ENCODE measurements at regions not wholly inside any gene's neighbourhood (a gene's known extent, or its start where the extent isn't known, plus 50 kb on each side); places are given as distances from the start of the nearest gene placed in this dataset.

DNA sequence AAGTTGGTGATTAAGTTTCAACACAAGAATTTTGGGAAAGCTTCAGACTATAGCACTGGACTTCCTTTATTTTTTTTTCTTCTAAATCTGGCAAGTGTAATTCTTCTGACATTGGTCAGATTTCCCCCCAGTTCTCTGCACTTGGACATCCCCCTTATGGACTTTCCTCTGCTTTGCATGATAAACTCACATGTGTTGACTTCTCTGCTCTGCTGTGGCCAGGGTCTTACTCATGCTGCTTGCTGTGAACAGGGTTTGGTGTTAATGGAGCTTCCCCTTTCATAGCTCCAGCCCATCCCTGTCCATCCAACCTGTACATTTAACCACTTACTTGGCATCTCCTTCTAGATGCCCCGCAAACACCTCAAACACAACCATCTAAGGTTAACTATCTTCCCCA lies 70.5 kb upstream of the SPATA13 start:
- WGBS, 3 donors, result 98 to 100% (median 100%) methylated on average over 1 of the region's 1 CpG
- Histone ChIP-seq H3K27ac (no peak overlapping the region), H3K4me1 (ENCODE audit: insufficient read depth) (peaks cover 15% of the 10 kb centered on the region), H3K36me3 (no peaks in the 10 kb centered on the region), H3K27me3 (no peaks in the 10 kb centered on the region), H3K4me3 (no peak overlapping the region), H3K9me3 (no peaks in the 10 kb centered on the region)
- TF ChIP-seq, protein P1, sequence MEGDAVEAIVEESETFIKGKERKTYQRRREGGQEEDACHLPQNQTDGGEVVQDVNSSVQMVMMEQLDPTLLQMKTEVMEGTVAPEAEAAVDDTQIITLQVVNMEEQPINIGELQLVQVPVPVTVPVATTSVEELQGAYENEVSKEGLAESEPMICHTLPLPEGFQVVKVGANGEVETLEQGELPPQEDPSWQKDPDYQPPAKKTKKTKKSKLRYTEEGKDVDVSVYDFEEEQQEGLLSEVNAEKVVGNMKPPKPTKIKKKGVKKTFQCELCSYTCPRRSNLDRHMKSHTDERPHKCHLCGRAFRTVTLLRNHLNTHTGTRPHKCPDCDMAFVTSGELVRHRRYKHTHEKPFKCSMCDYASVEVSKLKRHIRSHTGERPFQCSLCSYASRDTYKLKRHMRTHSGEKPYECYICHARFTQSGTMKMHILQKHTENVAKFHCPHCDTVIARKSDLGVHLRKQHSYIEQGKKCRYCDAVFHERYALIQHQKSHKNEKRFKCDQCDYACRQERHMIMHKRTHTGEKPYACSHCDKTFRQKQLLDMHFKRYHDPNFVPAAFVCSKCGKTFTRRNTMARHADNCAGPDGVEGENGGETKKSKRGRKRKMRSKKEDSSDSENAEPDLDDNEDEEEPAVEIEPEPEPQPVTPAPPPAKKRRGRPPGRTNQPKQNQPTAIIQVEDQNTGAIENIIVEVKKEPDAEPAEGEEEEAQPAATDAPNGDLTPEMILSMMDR (IDR thresholded peaks at IDR 0.05), result no peak
- TF ChIP-seq POLR2A (IDR thresholded peaks at IDR 0.05) (no peak), EP300 (IDR thresholded peaks at IDR 0.05) (no peak)
- DNase-seq, result no peak
- intact Hi-C loops (cut with DNase I), result no loop called here

DNA sequence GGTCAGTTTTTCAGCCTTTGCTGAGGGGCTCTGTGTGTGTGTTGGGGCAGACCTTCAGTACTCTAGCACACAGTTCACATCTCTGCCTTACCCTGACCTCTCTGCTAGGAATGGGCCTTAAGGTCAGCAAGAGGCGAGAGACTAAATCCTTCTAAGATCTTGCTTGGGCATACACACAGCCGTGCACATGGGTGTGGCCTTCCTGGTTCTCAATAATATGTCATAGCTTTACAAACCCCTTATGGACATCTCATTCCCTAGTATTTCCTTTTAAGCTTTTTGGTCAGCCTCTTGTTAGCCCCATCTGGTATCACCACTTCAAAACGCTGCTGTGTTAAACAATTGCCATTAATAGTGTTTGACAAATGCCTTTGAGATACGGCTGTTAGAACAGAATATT lies 69.4 kb upstream of the SPATA13 start:
- Histone ChIP-seq H3K36me3 (no peaks in the 10 kb centered on the region), H3K4me1 (ENCODE audit: insufficient read depth) (peaks cover 15% of the 10 kb centered on the region), H3K27me3 (no peaks in the 10 kb centered on the region), H3K9me3 (no peaks in the 10 kb centered on the region), H3K4me3 (no peak overlapping the region), H3K27ac (no peak overlapping the region)
- 84 to 87% (median 86%) methylated on average over 4 of the region's 4 CpGs for WGBS, 3 donors
- intact Hi-C loops (cut with DNase I), result no loop called here
- TF ChIP-seq, protein P1 (IDR thresholded peaks at IDR 0.05), result no peak
- TF ChIP-seq POLR2A (IDR thresholded peaks at IDR 0.05) (no peak), EP300 (IDR thresholded peaks at IDR 0.05) (no peak)
- no peak for DNase-seq

DNA sequence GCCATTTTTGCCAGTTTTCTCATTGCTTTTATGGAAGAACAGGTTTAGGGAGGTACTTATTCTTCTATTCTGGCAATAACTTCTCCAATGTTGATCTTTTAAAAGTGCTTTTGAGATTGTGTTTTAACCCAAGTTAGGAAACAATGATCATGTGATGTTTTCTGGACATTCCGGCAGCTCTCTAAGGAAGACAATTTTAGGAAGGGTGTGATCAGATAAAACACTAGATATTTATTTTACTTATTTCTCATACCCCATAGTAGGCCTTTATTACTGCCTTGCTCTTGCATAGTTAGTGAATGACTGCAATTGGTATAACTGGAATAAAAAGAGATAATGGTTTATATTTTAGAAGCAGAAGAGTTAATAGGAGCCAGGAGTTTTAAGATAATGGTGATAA lies 68.4 kb upstream of the SPATA13 start:
- no peaks in the 10 kb centered on the region for H3K9me3 ChIP-seq
- H3K27me3 ChIP-seq, result no peaks in the 10 kb centered on the region
- DNase-seq, result no peak
- no peaks in the 10 kb centered on the region for H3K36me3 ChIP-seq
- no peak overlapping the region for H3K4me3 ChIP-seq
- intact Hi-C loops (cut with DNase I), result no loop called here
- peak overlapping the region in 1 of 2 donors; percentile 36 for H3K27ac ChIP-seq
- H3K4me1 ChIP-seq (ENCODE audit: insufficient read depth), result peaks cover 11% of the 10 kb centered on the region
- TF ChIP-seq POLR2A (IDR thresholded peaks at IDR 0.05) (no peak), EP300 (IDR thresholded peaks at IDR 0.05) (no peak)
- TF ChIP-seq, protein P1 (IDR thresholded peaks at IDR 0.05), result no peak
- WGBS, 3 donors, result 4 to 36% (median 17%) methylated on average over 1 of the region's 1 CpG

DNA sequence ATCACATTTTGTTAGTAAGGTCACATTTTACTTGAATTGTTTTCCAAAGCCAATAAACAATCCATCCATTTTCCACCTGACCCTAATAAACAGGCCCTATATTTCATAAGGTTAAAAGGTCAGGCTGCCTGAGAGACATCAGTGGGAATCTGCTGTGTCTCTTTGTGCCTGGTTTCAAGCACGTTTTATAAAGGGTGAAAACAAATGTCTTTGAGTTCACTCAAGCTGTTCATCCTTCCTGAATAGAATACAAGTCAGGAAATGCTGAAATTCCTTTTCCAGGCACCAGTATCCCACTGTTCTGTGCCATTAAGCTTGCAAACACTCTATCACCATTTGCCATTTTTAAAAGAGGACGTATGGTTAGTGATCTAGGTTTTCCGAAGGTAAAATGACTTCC lies 67.5 kb upstream of the SPATA13 start:
- Histone ChIP-seq H3K27ac (no peak overlapping the region), H3K36me3 (no peaks in the 10 kb centered on the region), H3K9me3 (no peaks in the 10 kb centered on the region), H3K27me3 (no peaks in the 10 kb centered on the region), H3K4me3 (no peak overlapping the region), H3K4me1 (ENCODE audit: insufficient read depth) (peaks cover 4% of the 10 kb centered on the region)
- intact Hi-C loops (cut with DNase I), result no loop called here
- DNase-seq, result no peak
- no peak for TF ChIP-seq POLR2A (IDR thresholded peaks at IDR 0.05)
- TF ChIP-seq, protein P1 (IDR thresholded peaks at IDR 0.05), result no peak
- TF ChIP-seq EP300 (IDR thresholded peaks at IDR 0.05), result no peak
- 76 to 93% (median 89%) methylated on average over 3 of the region's 3 CpGs for WGBS, 3 donors

DNA sequence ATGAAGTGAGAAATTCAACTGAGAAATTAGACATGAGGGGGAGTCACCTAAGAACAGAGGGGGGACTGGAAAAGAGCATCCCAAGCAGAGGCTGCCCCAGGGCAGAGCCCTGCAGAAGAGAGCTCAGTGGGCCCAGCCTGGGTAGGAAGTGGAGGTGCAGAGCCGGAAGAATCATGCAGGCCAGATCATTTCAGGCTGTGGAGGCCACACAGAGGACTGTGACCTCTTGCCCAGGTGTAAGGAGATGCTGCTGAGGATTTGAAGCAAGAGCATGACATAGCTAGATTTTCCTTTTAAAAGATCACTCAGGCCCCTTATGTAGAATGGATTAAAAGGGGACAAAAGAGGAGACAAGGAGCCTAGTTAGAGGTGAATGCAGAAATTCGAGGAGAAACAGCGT lies 63.9 kb upstream of the SPATA13 start:
- no peak for DNase-seq
- Histone ChIP-seq H3K36me3 (no peaks in the 10 kb centered on the region), H3K27ac (no peak overlapping the region), H3K27me3 (no peaks in the 10 kb centered on the region), H3K4me3 (no peak overlapping the region), H3K4me1 (ENCODE audit: insufficient read depth) (peaks cover 2% of the 10 kb centered on the region), H3K9me3 (no peaks in the 10 kb centered on the region)
- WGBS, 3 donors, result 90 to 94% (median 92%) methylated on average over 3 of the region's 3 CpGs
- intact Hi-C loops (cut with DNase I), result no loop called here
- TF ChIP-seq POLR2A (IDR thresholded peaks at IDR 0.05) (no peak), EP300 (IDR thresholded peaks at IDR 0.05) (no peak)
- TF ChIP-seq, protein P1 (IDR thresholded peaks at IDR 0.05), result no peak

All from ovary (tissue), 7 donors.